Esophagus squamous epithelium (tissue), 4 donors: ENCODE measurements at regions not wholly inside any gene's neighbourhood (a gene's known extent, or its start where the extent isn't known, plus 50 kb on each side); places are given as distances from the start of the nearest gene placed in this dataset.

Source experiments
- CTCF ChIP-seq, 6 experiments: fragments of 450-650 bp in 4 of 6; fragments of 200-600 bp in 2 of 6; sonication (generic) in 2 of 6; IDR thresholded peaks; one replicate each; pipeline ENCODE4 v1.5.1; 2016 to 2019; ENCODE audit warnings: antibody characterized with exemption in 6 of 6, mild to moderate bottlenecking in 4 of 6, moderate library complexity in 4 of 6
- POLR2A ChIP-seq, 4 donors: fragments of 450-650 bp; IDR thresholded peaks; one replicate each; pipeline ENCODE4 v1.6.1; 2017; ENCODE audit warnings: antibody characterized with exemption in 4 of 4, mild to moderate bottlenecking in 4 of 4, moderate library complexity in 3 of 4

- TF ChIP-seq CTCF (IDR thresholded peaks at IDR 0.05) (no peak), POLR2A (IDR thresholded peaks at IDR 0.05) (no peak)
Measured at GRCh38 chr7:13687500-13687899, 302.0 kb downstream of the ETV1 start.
